ENCODE measurements at regions not wholly inside any gene's neighbourhood (a gene's known extent, or its start where the extent isn't known, plus 50 kb on each side); places are given as distances from the start of the nearest gene placed in this dataset.

DNA sequence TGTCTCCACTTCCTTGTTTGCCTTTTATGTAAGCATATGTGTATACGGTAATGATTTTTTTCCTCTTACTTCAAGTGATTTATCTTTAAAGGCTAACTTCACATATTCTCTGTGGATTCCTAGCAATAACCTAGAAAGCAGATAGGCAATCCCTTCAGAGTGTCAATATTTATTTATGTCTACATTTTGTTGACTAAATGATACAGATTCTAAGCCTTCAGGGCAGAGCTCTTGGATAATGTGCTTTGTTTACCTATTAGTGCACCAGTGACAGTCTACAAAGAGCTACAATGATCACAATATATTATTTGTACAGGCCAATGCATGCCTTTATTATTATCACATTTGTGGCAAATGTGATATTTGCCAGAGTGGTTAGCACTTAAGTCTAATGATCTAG, 406.2 kb downstream of the EFNB2 start:
- TF ChIP-seq EZH2phosphoT487 (IDR thresholded peaks at IDR 0.05; ENCODE audit: insufficient read depth, low read depth) (no peak), EZH2 (IDR thresholded peaks at IDR 0.05; ENCODE audit: insufficient read depth, poor library complexity, severe bottlenecking) (no peak)
